Endothelial cell of hepatic sinusoid (primary cell): ENCODE measurements at regions not wholly inside any gene's neighbourhood (a gene's known extent, or its start where the extent isn't known, plus 50 kb on each side); places are given as distances from the start of the nearest gene placed in this dataset.

Experiments
- in situ Hi-C: cut with HindIII; loops from 2 replicates; pipeline ENCODE4 v1.10.0; 2017; ENCODE audit warnings: low sequenced_read_pairs

- in situ Hi-C loops = no loop called here
Observed at GRCh38 chr12:53836119-53836655, 84.4 kb upstream of the CISTR start.

DNA sequence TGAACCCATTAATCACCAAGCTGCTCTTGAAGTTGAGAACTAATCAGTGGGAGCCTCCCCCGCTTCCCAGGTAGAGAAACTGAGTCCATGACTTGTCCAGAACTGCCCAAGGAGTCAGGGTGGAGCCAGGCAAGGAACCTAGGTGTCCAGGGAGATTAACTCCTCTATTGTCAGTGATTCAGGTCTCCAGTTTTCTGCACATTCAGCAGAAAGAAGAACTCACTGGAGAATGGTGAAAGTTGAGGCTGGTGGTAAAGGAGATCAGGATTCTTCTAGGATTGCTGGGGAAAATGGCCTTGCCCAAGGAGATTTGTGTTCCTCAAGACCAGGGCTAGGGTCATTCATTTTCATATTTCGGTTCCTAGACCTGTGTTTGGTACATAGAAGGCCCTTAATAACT is 87.2 kb upstream of the CISTR start:
- in situ Hi-C loops = no loop called here

DNA sequence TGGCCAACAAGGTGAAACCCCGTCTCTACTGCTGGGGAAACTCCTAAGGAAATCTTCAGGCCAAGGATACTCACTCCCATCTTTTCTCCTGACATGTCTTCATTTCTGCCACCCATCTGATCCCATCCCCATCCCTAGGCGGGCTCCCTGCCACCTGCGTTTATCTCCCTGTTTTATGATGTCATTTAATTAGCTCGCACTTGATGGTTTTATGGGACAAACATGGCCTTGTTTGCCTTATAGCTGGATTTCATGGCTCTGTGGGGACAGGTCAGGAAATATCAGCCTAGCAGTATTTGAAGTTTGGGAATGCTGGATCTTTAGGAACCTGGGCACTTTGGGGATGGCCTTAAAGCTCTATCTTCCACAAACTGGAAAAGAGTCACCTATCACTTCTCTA is 88.5 kb upstream of the CISTR start:
- in situ Hi-C loops = no loop called here

DNA sequence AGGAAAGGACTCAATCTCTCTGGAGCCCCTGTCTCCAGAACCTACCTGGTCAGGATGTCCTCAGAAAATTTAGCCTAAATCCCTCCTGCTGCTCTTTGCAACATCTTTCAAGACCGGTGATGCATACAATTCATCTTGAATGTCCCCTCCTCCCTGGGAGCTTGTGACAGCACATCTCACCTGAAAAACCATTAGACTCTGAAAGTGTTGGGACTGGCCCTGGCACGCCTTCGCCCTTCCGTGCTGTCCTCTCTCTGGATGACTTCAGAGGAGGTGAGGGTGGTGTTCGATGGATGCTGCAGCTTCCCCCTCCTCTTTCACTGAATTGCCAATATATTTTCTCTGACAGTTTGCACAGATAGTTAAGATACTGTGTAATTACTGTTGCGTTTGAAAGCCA is 90.9 kb upstream of the CISTR start:
- in situ Hi-C loops = no loop called here

DNA sequence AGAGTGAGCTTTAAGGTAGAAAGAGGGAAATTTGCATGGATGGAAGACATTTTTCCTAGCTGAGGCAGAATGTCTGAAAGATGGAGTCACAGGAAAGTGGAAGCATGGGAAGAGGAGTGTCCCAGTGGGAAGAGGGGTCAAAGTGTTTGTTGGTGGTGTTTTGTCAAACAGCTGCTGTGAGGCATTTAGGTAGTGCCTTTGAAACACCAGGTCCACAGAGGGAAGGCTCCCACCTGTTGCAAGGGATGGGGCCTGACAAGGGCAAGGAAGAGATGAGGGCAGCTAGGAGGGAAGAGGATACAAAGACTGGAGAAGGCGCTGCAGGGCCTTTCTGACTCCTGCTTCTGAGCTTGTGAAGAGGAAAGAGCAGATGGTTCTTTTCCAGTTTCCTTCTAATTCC is 91.8 kb upstream of the CISTR start:
- in situ Hi-C loops = no loop called here

DNA sequence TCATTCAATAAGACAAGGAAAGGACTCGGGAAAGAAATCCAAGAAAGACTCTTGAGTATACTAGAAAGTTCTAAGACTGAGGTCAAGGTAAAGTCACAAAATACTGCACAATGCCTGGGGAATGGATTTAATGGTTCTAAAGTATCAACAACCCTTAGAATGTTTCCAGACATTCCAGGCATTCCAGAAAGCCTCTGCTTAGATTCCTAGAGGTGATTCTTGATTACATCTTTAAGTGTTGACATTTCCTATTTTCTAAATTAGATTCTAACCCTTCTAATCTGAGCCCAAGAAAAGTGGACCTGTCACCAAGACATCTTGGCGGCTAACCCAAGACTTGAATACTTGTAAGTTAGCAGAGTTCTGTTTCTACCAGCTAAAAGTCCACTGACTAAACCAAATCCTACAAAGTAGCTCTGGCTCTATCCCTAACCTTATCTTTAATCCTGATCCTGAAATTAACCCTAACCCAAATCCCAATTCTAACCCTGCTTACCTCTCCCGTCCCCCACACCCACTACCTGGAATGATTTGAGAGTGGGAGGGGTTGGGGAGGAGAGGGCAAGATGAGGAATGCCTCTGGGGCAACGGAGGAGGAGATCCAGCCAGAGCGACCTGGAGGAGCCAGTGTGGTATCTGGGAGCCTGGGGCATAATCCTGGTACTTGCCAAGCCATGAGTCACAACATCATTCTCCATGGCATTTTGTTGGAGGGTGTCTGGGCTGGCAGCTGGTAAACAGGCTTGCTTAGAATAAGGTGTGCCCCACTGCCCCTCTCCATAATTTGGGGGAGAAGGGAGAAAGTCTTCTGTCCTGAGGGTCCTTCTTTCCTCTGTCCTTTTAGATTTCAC is 93.4 kb upstream of the HOXC13 start:
- in situ Hi-C loops = no loop called here

DNA sequence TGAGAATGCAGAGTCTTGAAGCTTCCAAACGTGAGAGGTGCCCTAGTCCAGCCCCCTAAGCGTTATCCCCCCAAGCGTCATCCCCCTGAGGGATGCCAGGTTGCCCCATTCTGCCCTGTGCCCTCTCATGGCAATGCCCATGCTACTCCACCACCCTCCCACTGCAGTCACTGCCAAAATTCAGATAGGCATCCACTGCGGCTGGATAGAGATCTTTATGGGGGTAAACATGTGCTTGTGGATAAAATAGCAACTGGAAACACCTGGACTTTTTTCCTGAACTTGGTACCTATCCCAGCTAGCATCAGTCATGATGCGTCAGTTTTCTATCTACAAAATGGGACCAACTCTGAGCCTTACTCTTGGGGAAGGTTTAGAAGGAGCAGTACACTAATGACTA is 92.7 kb upstream of the HOXC13 start:
- in situ Hi-C loops = no loop called here

GRCh38 chr12:53849113-53849512 is 89.5 kb upstream of the HOXC13 start:
- in situ Hi-C loops = no loop called here

DNA sequence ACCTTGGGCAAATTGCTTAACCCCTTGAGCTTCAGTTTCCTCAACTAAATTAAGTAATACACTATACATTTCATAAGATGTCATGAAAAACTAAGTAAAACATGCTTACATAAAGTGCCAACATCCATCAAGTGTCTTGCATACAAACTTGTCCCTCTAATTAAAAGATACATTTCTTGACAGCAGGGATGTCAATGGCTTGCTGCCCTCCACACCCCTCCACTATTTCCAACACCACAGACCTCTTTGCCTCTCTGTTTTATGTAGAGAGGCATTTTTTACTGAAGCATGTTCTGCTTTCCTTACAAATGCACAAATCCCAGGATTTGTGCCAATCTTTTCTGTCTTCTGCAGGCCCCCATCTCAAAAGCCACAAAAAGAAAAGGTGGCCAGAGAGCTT is 89.0 kb upstream of the HOXC13 start:
- in situ Hi-C loops = no loop called here

- in situ Hi-C loops = no loop called here
Observed at GRCh38 chr12:53852061-53852460, 86.6 kb upstream of the HOXC13 start.

GRCh38 chr12:53852992-53853391 is 85.6 kb upstream of the HOXC13 start:
- in situ Hi-C loops = no loop called here

DNA sequence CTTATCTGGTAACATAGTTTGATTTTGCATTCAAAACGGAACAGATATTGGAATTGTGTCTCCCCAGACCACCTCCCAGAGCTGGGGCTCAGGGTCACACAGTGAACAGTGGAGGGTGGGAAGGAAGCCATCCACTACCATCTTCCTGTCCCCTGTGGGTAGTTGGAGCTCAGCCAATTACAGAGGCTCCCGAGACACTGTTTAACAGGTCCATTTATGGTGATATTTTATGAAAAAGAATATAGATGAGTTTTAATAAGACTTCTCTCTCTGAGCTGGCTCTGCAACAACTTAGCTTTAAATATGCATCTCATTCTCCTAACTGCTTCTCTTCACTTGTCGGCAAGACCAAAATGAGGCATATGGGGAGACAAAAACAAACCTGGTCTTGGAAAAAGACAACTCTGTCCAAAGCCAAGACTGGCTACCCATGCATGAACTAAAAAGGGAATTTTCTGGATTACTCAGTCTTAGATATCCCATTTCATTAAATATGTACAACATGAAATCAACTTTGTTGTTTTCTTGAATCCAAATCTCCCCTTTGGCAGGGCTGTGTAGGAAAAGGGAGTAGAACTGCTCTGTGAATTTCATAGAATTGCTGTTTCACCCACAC is 83.8 kb upstream of the HOXC13 start:
- in situ Hi-C loops = no loop called here

DNA sequence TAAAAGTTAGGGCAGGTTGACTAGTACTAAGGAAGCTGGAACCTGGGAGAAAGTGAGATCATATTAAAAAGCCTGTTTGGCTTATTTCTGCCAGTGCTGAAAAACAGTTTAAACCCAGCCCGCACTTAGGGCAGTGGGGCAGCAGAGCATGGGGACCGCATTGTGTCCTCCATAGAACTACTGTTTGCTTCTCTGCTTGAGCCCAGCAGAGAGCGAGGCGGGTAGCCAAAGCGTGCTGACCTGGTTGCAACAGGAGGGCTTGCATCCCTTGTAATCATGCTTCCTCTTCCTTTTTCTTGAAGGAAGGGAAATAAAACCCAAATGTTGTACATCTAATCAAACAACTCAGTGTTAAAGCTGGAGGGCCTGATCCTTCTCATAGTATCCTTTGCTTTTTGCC is 82.5 kb upstream of the HOXC13 start:
- in situ Hi-C loops = no loop called here

DNA sequence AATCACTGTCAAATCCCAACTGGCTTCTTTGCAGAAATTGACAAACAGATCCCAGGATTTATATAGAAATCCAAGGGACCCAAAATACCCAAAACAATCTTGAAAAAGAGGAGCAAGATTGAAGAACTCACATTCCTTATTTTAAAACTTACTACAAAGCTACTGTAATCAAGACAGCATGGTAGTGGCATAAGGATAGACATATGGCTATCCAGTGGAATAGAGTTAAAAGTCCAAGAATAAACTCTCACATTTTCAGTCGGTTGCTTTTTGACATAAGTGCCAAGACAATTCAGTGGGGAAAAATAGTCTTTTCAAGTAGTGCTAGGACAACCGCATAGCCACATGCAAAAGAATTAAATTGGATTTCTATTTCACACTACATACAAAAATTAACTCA is 81.0 kb upstream of the HOXC13 start:
- in situ Hi-C loops = no loop called here

- in situ Hi-C loops = no loop called here
Observed at GRCh38 chr12:53860426-53861345, 77.9 kb upstream of the HOXC13 start.

- in situ Hi-C loops = no loop called here
Observed at GRCh38 chr12:53862206-53862605, 76.4 kb upstream of the HOXC13 start.

DNA sequence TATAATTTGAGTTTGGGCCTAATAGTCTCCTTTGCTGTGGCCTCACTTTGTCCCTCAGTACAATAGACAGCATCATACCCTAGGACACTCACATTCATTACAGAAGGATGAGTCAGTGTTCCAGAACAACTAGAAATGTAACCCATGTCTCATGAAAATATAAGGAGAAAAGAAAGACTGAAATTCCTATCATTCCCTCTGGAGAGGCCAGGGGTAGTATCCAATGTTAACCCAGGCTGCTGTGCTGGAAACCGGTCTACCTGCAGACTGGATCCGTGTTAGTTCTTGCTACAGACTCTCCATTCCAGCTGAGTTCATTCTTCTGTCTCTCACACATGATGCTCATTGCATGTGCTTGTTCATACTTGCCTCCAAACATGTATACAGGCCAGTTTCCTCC is 75.8 kb upstream of the HOXC13 start:
- in situ Hi-C loops = no loop called here

DNA sequence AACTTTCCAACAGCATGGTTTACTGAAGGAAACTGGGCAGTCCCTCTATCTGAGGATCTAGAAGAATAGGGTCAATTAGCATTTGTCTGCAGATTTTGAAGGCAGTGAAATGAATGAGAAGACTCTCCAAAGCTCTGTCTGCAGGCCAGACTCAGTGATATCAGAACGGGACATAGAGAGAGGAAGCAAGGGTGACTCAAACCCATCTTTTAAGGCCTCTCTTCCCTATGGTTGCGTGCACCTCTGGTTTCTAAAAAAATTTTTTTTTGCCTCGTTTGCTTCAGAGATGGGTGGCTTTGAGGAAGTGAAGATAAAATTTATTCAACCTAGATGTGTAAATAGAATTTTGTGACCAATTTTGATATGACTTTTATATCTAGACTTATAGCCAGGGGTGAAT is 71.9 kb upstream of the HOXC13 start:
- in situ Hi-C loops = loop anchor here (5.0 kb wide), 1 partner anchor 39 kb away; no protein-coding TSS in a partner anchor

DNA sequence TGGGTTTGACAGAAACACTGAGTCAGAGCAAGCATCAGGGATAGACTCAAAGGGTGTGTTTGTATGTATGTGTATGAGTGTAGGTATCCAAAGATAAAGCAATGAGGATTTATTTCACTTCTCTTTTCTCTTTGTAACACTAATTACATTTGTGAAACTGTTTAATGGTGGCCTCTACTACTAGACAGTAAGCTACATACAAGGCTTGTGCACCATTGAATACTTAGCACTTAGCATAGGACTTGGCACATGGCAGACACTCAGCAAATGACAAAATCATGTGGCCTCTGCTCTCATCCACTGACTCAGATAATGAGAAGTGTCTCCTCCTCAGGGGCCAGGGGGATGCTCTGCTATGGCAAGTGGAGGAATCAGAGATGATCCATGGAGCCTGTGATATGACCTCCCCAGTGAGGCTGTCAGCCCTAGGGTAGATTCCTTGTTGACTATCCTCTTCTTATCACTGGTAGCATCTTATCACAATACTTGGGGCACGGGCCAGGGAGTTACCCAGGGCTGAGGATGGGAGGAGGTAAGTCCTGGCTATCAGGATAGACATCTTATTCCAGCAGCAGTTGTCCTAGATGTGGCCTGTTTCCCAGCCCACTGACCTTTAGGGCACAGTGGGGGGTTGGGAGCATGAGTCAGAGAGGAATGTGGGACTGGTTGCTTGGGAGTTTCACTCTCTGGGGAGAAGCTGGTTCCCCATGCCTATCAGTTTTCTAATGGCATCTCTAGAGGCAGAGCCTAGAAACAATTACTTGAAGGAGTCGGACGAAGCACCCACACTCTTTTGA is 71.2 kb upstream of the HOXC13 start:
- in situ Hi-C loops = loop anchor here (5.0 kb wide), 1 partner anchor 40 kb away; no protein-coding TSS in a partner anchor

GRCh38 chr12:53868511-53868986 is 70.1 kb upstream of the HOXC13 start:
- in situ Hi-C loops = loop anchor here (5.0 kb wide), 1 partner anchor 41 kb away; no protein-coding TSS in a partner anchor
